NK-92 (cell line): ENCODE measurements at regions not wholly inside any gene's neighbourhood (a gene's known extent, or its start where the extent isn't known, plus 50 kb on each side); places are given as distances from the start of the nearest gene placed in this dataset.

ENCODE experiments used
- DNase-seq: peaks from one replicate; lab custom pipeline; 2025; ENCODE audit not compliant: unreplicated experiment; lab: John Stamatoyannopoulos, UW

- no peak for DNase-seq
Measured at GRCh38 chr10:129390726-129391125, 76.3 kb upstream of the MGMT start.

GRCh38 chr10:129391464-129391863 lies 75.6 kb upstream of the MGMT start:
- DNase-seq, result no peak

- no peak for DNase-seq
Measured at GRCh38 chr10:129392855-129393254, 74.2 kb upstream of the MGMT start.

GRCh38 chr10:129393812-129394211 lies 73.2 kb upstream of the MGMT start:
- DNase-seq, result no peak

GRCh38 chr10:129394518-129395328 lies 72.3 kb upstream of the MGMT start:
- DNase-seq, result no peak

- no peak for DNase-seq
Measured at GRCh38 chr10:129396021-129396722, 70.9 kb upstream of the MGMT start.

GRCh38 chr10:129397198-129397974 lies 69.7 kb upstream of the MGMT start:
- no peak for DNase-seq

GRCh38 chr10:129398711-129399141 lies 68.3 kb upstream of the MGMT start:
- DNase-seq, result no peak

GRCh38 chr10:129400426-129400825 lies 66.6 kb upstream of the MGMT start:
- no peak for DNase-seq

GRCh38 chr10:129402459-129402858 lies 64.6 kb upstream of the MGMT start:
- DNase-seq, result no peak

GRCh38 chr10:129404091-129404490 lies 63.0 kb upstream of the MGMT start:
- DNase-seq, result no peak

GRCh38 chr10:129405389-129405788 lies 61.7 kb upstream of the MGMT start:
- no peak for DNase-seq

- DNase-seq, result no peak
Measured at GRCh38 chr10:129410688-129411392, 56.2 kb upstream of the MGMT start.

- DNase-seq, result no peak
Measured at GRCh38 chr10:129411393-129411705, 55.7 kb upstream of the MGMT start.

GRCh38 chr10:129411772-129412171 lies 55.3 kb upstream of the MGMT start:
- DNase-seq, result no peak

- DNase-seq, result no peak
Measured at GRCh38 chr10:129413024-129413423, 54.0 kb upstream of the MGMT start.

GRCh38 chr10:129415215-129416140 lies 51.6 kb upstream of the MGMT start:
- no peak for DNase-seq

GRCh38 chr10:129416155-129416554 lies 50.9 kb upstream of the MGMT start:
- no peak for DNase-seq

- DNase-seq, result no peak
Measured at GRCh38 chr10:129416956-129417765, 49.9 kb upstream of the MGMT start.
